A549 (cell line): ENCODE measurements at regions not wholly inside any gene's neighbourhood (a gene's known extent, or its start where the extent isn't known, plus 50 kb on each side); places are given as distances from the start of the nearest gene placed in this dataset.

ENCODE experiments used
- ATAC-seq, 2 experiments: fragments of 200-7000 bp in 1 of 2; fragments of >200 bp in 1 of 2; cut with Nextera tagmentation in 1 of 2; cut with Tn5 transposase in 1 of 2; 3 replicates each; pipeline versions ENCODE4 v1.8.0 to v1.9.1; 2018 to 2020; ENCODE audit warnings: mild to moderate bottlenecking in 1 of 2, moderate library complexity in 1 of 2
- CTCF ChIA-PET: fragments of 300-600 bp; sonication (Branson Sonifier 250); formaldehyde crosslinking; extraction: SDS; loops from one replicate; lab custom pipeline; 2021; ENCODE audit warnings: antibody characterized with exemption, inconsistent platforms; lab: Yijun Ruan, JAX
- POLR2A ChIA-PET: fragments of 350-600 bp; formaldehyde crosslinking; extraction: SDS; loops from one replicate; lab custom pipeline; 2021; ENCODE audit warnings: antibody characterized with exemption, inconsistent platforms; lab: Yijun Ruan, JAX
- DNase-seq, 2 experiments: peaks; one replicate each; pipeline versions ENCODE4 v3.0.0 to v3.0.0-alpha.2; 2011 to 2016; ENCODE audit warnings: low read depth in 1 of 2, low spot score in 1 of 2
- FAIRE-seq: peaks from 2 replicates; lab custom pipeline; 2011; peaks lifted over from hg19 to GRCh38; lab: Jason Lieb, UNC
- H3K27ac ChIP-seq, 2 experiments: fragments of >200 bp; sonication (Bioruptor Twin); formaldehyde crosslinking; 3 replicates each; pipeline ENCODE4 v1.5.1; 2016 to 2017
- H3K4me1 ChIP-seq: fragments of >200 bp; sonication (Bioruptor Twin); formaldehyde crosslinking; 3 replicates; pipeline ENCODE4 v1.6.1; 2016
- H3K4me2 ChIP-seq: fragments of >200 bp; sonication (Bioruptor Twin); formaldehyde crosslinking; 3 replicates; pipeline ENCODE4 v1.6.1; 2016
- H3K4me3 ChIP-seq: fragments of >200 bp; sonication (Bioruptor Twin); formaldehyde crosslinking; 3 replicates; pipeline ENCODE4 v1.5.1; 2016
- H3K9me3 ChIP-seq: fragments of >200 bp; sonication (Bioruptor Twin); formaldehyde crosslinking; 3 replicates; pipeline ENCODE4 v1.6.1; 2016
- CBX8 ChIP-seq: fragments of 200-600 bp; sonication (generic); IDR thresholded peaks from 2 replicates; pipeline ENCODE4 v1.6.1; 2016
- EHF ChIP-seq: fragments of 250-450 bp; sonication (Bioruptor Pico); IDR thresholded peaks from 2 replicates; pipeline ENCODE4 v1.5.0; 2020; ENCODE audit warnings: mild to moderate bottlenecking
- EHMT2 ChIP-seq: fragments of 200-600 bp; sonication (generic); IDR thresholded peaks from 2 replicates; pipeline ENCODE4 v1.6.1; 2016; ENCODE audit warnings: antibody characterized with exemption, low read depth, mild to moderate bottlenecking, moderate library complexity
- FOXS1 ChIP-seq: fragments of 250-450 bp; sonication (Bioruptor Pico); IDR thresholded peaks from 2 replicates; pipeline ENCODE4 v1.5.0; 2020; ENCODE audit warnings: mild to moderate bottlenecking, moderate library complexity
- GATA3 ChIP-seq: IDR thresholded peaks from 2 replicates; pipeline ENCODE4 v1.6.1; 2012; ENCODE audit warnings: borderline replicate concordance
- HEYL ChIP-seq: fragments of 250-450 bp; sonication (Bioruptor Pico); IDR thresholded peaks from 2 replicates; pipeline ENCODE4 v1.8.0; 2021; ENCODE audit warnings: mild to moderate bottlenecking, moderate library complexity
- HOXA7 ChIP-seq: fragments of 250-450 bp; sonication (Bioruptor Pico); IDR thresholded peaks from 2 replicates; pipeline ENCODE4 v1.5.0; 2020; ENCODE audit warnings: mild to moderate bottlenecking, moderate library complexity
- HOXB13 ChIP-seq: fragments of 250-450 bp; sonication (Bioruptor Pico); IDR thresholded peaks from 2 replicates; pipeline ENCODE4 v1.5.0; 2020; ENCODE audit warnings: low read depth, mild to moderate bottlenecking, moderate library complexity
- HOXB5 ChIP-seq: fragments of 250-450 bp; sonication (Bioruptor Pico); IDR thresholded peaks from 2 replicates; pipeline ENCODE4 v1.5.0; 2020; ENCODE audit warnings: mild to moderate bottlenecking, moderate library complexity
- JUN ChIP-seq, 2 experiments: fragments of >200 bp; sonication (Bioruptor Twin); formaldehyde crosslinking; IDR thresholded peaks; 2 replicates in 1 of 2; 3 replicates in 1 of 2; pipeline ENCODE4 v1.6.1; 2016 to 2017
- KDM1A ChIP-seq: fragments of 200-600 bp; sonication (generic); IDR thresholded peaks from 2 replicates; pipeline ENCODE4 v1.6.1; 2016; ENCODE audit warnings: low read depth, mild to moderate bottlenecking
- KDM5A ChIP-seq: fragments of 200-600 bp; sonication (generic); IDR thresholded peaks from 2 replicates; pipeline ENCODE4 v1.6.1; 2016; ENCODE audit warnings: antibody characterized with exemption, mild to moderate bottlenecking
- MAFK ChIP-seq: fragments of 450-650 bp; IDR thresholded peaks from 2 replicates; pipeline ENCODE4 v1.6.1; 2014; ENCODE audit not compliant: partially characterized antibody
- MYC ChIP-seq: IDR thresholded peaks from 2 replicates; pipeline ENCODE4 v1.6.1; 2012; ENCODE audit warnings: mild to moderate bottlenecking, inconsistent platforms, low read length, improper control_type of control experiment, borderline replicate concordance
- NR3C1 ChIP-seq: fragments of >200 bp; sonication (Bioruptor Twin); formaldehyde crosslinking; IDR thresholded peaks from 3 replicates; pipeline ENCODE4 v1.6.1; 2017
- POLR2A ChIP-seq: IDR thresholded peaks from 2 replicates; pipeline ENCODE4 v1.6.1; 2012; ENCODE audit warnings: mild to moderate bottlenecking, low read length
- RAD21 ChIP-seq, 2 experiments: fragments of >200 bp in 1 of 2; sonication (Bioruptor Twin) in 1 of 2; formaldehyde crosslinking in 1 of 2; IDR thresholded peaks in 1 of 2; conservative IDR thresholded peaks in 1 of 2; 2 replicates in 1 of 2; 3 replicates in 1 of 2; pipeline ENCODE4 v1.6.1; 2012 to 2018; ENCODE audit warnings: inconsistent platforms in 1 of 2
- RFX5 ChIP-seq: fragments of 450-650 bp; IDR thresholded peaks from 2 replicates; pipeline ENCODE4 v1.7.1; 2014; ENCODE audit warnings: antibody characterized with exemption, mild to moderate bottlenecking, moderate library complexity
- TFCP2L1 ChIP-seq: fragments of 250-450 bp; sonication (Bioruptor Pico); IDR thresholded peaks from 2 replicates; pipeline ENCODE4 v1.5.0; 2021; ENCODE audit warnings: mild to moderate bottlenecking
- ZC3H11A ChIP-seq: fragments of 450-650 bp; IDR thresholded peaks from 2 replicates; pipeline ENCODE4 v1.6.1; 2014; ENCODE audit warnings: antibody characterized with exemption, mild to moderate bottlenecking
- ZSCAN20 ChIP-seq: fragments of 250-450 bp; sonication (Bioruptor Pico); IDR thresholded peaks from 2 replicates; pipeline ENCODE4 v1.8.0; 2022; ENCODE audit warnings: mild to moderate bottlenecking, moderate library complexity
- WGBS: methylation state at CpG from one replicate; pipeline ENCODE4 v1.1.6; 2017; ENCODE audit errors: missing lambda C conversion rate; 5-methylcytosine and 5-hydroxymethylcytosine counted together
- TF ChIP-seq, protein P1 (sequence below): IDR thresholded peaks from 2 replicates; pipeline ENCODE4 v1.6.1; 2012
- TF ChIP-seq, protein P2 (sequence below): IDR thresholded peaks from 2 replicates; pipeline ENCODE4 v1.6.1; 2012
- TF ChIP-seq, protein P3 (sequence below): fragments of 250-450 bp; sonication (Bioruptor Pico); IDR thresholded peaks from 2 replicates; pipeline ENCODE4 v1.5.0; 2020; ENCODE audit warnings: low read depth, mild to moderate bottlenecking, moderate library complexity
- TF ChIP-seq, protein P4 (sequence below): fragments of 200-600 bp; sonication (generic); IDR thresholded peaks from 2 replicates; pipeline ENCODE4 v1.6.1; 2016; ENCODE audit warnings: antibody characterized with exemption, mild to moderate bottlenecking, moderate library complexity
- TF ChIP-seq, protein P5 (sequence below): fragments of 450-650 bp; IDR thresholded peaks from 2 replicates; pipeline ENCODE4 v1.6.1; 2014; ENCODE audit warnings: antibody characterized with exemption

DNA sequence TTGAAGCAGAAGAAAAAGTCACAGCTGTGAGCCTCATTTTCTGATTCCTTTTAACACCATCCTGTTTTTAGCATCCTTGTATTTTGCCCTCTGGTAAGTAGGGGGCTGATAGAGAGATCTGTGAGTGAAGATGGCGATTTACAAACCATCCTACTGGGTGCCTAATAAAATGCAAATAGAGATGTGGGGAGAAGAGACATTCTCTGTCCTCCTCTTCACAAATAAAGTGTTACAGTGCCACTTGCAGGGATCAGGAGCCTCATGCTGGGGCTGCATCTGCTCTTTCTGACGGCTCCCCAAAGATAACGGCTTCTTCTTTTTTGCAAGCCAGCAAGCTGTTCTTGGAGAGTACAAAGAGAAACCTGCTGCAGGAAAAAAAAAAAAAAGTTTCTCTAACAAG lies 418.6 kb downstream of the TOX3 start:
- Histone ChIP-seq H3K4me2 (no peak overlapping the region), H3K27ac (no peak overlapping the region), H3K4me3 (no peak overlapping the region), H3K4me1 (no peaks in the 10 kb centered on the region), H3K9me3 (no peaks in the 10 kb centered on the region)
- no peak for FAIRE-seq
- TF ChIP-seq ZC3H11A, result no peak
- TF ChIP-seq, protein P1, sequence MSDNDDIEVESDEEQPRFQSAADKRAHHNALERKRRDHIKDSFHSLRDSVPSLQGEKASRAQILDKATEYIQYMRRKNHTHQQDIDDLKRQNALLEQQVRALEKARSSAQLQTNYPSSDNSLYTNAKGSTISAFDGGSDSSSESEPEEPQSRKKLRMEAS, result no peak
- TF ChIP-seq MYC, result no peak
- TF ChIP-seq POLR2A, result no peak
- TF ChIP-seq FOXS1, result no peak
- no peak for TF ChIP-seq HOXA7
- TF ChIP-seq, protein P2, sequence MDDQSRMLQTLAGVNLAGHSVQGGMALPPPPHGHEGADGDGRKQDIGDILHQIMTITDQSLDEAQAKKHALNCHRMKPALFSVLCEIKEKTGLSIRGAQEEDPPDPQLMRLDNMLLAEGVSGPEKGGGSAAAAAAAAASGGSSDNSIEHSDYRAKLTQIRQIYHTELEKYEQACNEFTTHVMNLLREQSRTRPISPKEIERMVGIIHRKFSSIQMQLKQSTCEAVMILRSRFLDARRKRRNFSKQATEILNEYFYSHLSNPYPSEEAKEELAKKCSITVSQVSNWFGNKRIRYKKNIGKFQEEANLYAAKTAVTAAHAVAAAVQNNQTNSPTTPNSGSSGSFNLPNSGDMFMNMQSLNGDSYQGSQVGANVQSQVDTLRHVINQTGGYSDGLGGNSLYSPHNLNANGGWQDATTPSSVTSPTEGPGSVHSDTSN, result no peak
- TF ChIP-seq KDM5A, result no peak
- TF ChIP-seq MAFK, result no peak
- TF ChIP-seq, protein P3, sequence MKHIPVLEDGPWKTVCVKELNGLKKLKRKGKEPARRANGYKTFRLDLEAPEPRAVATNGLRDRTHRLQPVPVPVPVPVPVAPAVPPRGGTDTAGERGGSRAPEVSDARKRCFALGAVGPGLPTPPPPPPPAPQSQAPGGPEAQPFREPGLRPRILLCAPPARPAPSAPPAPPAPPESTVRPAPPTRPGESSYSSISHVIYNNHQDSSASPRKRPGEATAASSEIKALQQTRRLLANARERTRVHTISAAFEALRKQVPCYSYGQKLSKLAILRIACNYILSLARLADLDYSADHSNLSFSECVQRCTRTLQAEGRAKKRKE (CRISPR knock-in tag), result no peak
- no peak for TF ChIP-seq GATA3
- no peak for TF ChIP-seq RAD21 (conservative IDR thresholded peaks at IDR 0.05 in 1 of 2, IDR thresholded peaks at IDR 0.05 in 1 of 2)
- no peak for TF ChIP-seq ZSCAN20 (CRISPR knock-in tag)
- TF ChIP-seq, protein P4, sequence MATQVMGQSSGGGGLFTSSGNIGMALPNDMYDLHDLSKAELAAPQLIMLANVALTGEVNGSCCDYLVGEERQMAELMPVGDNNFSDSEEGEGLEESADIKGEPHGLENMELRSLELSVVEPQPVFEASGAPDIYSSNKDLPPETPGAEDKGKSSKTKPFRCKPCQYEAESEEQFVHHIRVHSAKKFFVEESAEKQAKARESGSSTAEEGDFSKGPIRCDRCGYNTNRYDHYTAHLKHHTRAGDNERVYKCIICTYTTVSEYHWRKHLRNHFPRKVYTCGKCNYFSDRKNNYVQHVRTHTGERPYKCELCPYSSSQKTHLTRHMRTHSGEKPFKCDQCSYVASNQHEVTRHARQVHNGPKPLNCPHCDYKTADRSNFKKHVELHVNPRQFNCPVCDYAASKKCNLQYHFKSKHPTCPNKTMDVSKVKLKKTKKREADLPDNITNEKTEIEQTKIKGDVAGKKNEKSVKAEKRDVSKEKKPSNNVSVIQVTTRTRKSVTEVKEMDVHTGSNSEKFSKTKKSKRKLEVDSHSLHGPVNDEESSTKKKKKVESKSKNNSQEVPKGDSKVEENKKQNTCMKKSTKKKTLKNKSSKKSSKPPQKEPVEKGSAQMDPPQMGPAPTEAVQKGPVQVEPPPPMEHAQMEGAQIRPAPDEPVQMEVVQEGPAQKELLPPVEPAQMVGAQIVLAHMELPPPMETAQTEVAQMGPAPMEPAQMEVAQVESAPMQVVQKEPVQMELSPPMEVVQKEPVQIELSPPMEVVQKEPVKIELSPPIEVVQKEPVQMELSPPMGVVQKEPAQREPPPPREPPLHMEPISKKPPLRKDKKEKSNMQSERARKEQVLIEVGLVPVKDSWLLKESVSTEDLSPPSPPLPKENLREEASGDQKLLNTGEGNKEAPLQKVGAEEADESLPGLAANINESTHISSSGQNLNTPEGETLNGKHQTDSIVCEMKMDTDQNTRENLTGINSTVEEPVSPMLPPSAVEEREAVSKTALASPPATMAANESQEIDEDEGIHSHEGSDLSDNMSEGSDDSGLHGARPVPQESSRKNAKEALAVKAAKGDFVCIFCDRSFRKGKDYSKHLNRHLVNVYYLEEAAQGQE, result no peak
- TF ChIP-seq TFCP2L1 (CRISPR knock-in tag), result no peak
- TF ChIP-seq EHF, result no peak
- TF ChIP-seq HOXB5 (CRISPR knock-in tag), result no peak
- 9% methylated on average over 3 of the region's 3 CpGs for WGBS
- no peak for DNase-seq
- CTCF ChIA-PET, result no interaction called here
- POLR2A ChIA-PET, result no interaction called here
- no peak for ATAC-seq

DNA sequence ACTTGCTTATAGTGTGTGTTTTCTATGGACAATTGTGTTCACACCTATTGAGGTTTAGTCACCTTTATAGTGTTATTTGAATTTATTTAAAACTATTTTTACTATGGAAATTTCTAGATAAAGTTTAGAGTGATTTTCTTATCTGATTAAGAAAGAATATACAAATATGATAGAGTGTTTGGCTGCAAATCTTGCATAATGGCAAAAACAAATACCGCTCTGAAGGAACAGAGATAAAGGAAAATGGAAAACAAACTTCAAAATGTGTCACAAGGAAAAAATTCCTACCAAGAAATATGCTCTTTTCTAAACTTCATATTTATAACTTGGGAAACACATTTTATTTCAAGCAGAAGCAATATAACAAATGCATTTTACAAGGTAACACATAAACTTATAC lies 423.1 kb downstream of the TOX3 start:
- Histone ChIP-seq H3K4me1 (no peaks in the 10 kb centered on the region), H3K9me3 (peaks cover 3% of the 10 kb centered on the region; the same call in 1 of the 3 replicates), H3K4me3 (no peak overlapping the region), H3K27ac (no peak overlapping the region), H3K4me2 (no peak overlapping the region)
- whole genome bisulfite sequencing, result 3% methylated on average over 1 of the region's 1 CpG
- ChIA-PET CTCF (no interaction called here), POLR2A (no interaction called here)
- no peak for ATAC-seq
- no peak for FAIRE-seq
- TF ChIP-seq HOXB13 (CRISPR knock-in tag) (no peak), JUN (IDR thresholded peaks at IDR 0.05) (no peak), NR3C1 (no peak), RFX5 (no peak), HOXA7 (no peak), MYC (no peak), HEYL (no peak), CBX8 (no peak), FOXS1 (no peak), KDM1A (no peak), MAFK (no peak), EHMT2 (no peak)
- TF ChIP-seq, protein P5, sequence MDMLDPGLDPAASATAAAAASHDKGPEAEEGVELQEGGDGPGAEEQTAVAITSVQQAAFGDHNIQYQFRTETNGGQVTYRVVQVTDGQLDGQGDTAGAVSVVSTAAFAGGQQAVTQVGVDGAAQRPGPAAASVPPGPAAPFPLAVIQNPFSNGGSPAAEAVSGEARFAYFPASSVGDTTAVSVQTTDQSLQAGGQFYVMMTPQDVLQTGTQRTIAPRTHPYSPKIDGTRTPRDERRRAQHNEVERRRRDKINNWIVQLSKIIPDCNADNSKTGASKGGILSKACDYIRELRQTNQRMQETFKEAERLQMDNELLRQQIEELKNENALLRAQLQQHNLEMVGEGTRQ, result no peak
- DNase-seq, result no peak
